GM12878 (cell line): ENCODE measurements at regions not wholly inside any gene's neighbourhood (a gene's known extent, or its start where the extent isn't known, plus 50 kb on each side); places are given as distances from the start of the nearest gene placed in this dataset.

ENCODE experiments used
- ATAC-seq: fragments of 200-7000 bp; cut with Tn5 transposase; 3 replicates; pipeline ENCODE4 v1.9.1; 2020; ENCODE audit warnings: mild to moderate bottlenecking, moderate library complexity
- BruUV-seq: library from RNA; stranded (reverse); fragments of 400-500 nt; replicated peaks from 2 replicates; lab custom pipeline; 2021; lab: Mats Ljungman, UMichigan
- CTCF ChIA-PET: fragments of 300-600 bp; sonication (Branson Sonifier 250); formaldehyde crosslinking; extraction: SDS; loops from one replicate; lab custom pipeline; 2021; ENCODE audit warnings: inconsistent platforms; lab: Yijun Ruan, JAX
- POLR2A ChIA-PET: fragments of 350-600 bp; formaldehyde crosslinking; extraction: SDS; loops from one replicate; lab custom pipeline; 2021; ENCODE audit warnings: inconsistent platforms; lab: Charles Lee
- RAD21 ChIA-PET: fragments of 300-600 bp; sonication (Branson Sonifier 250); formaldehyde crosslinking; loops from one replicate; lab custom pipeline; 2023; ENCODE audit warnings: antibody characterized with exemption; ENCODE audit not compliant: unreplicated experiment; lab: Charles Lee
- SMC1A ChIA-PET: fragments of 300-600 bp; sonication (Branson Sonifier 250); formaldehyde crosslinking; loops from one replicate; lab custom pipeline; 2023; ENCODE audit not compliant: unreplicated experiment, uncharacterized antibody; lab: Charles Lee
- DNase-seq: peaks from one replicate; pipeline ENCODE4 v3.0.0-alpha.2; 2011; ENCODE audit warnings: low read depth, low spot score
- FAIRE-seq: peaks from 3 replicates; lab custom pipeline; 2011; peaks lifted over from hg19 to GRCh38; lab: Jason Lieb, UNC
- H2AFZ ChIP-seq: 2 replicates; pipeline ENCODE4 v1.6.0; 2011; ENCODE audit warnings: low read depth, low read length, control low read depth; ENCODE audit not compliant: control insufficient read depth
- H3K27ac ChIP-seq: 2 replicates; pipeline ENCODE4 v1.5.1; 2011; ENCODE audit warnings: control low read depth; ENCODE audit not compliant: control insufficient read depth, insufficient read depth
- H3K27me3 ChIP-seq, 2 experiments: replicated peaks in 1 of 2; 2 replicates each; pipeline versions ENCODE4 v1.6.0 to v1.6.1; 2011; ENCODE audit warnings: low read length in 1 of 2; ENCODE audit not compliant: control insufficient read depth in 2 of 2, insufficient read depth in 2 of 2
- H3K36me3 ChIP-seq, 2 experiments: 2 replicates each; pipeline ENCODE4 v1.5.1; 2011; ENCODE audit warnings: low read length in 1 of 2; ENCODE audit not compliant: control insufficient read depth in 2 of 2, insufficient read depth in 2 of 2
- H3K4me1 ChIP-seq: 2 replicates; pipeline ENCODE4 v1.6.1; 2011; ENCODE audit warnings: mild to moderate bottlenecking, low read length, moderate library complexity, mixed read lengths; ENCODE audit not compliant: control insufficient read depth, insufficient read depth
- H3K4me2 ChIP-seq: 2 replicates; pipeline ENCODE4 v1.6.0; 2011; ENCODE audit warnings: control low read depth; ENCODE audit not compliant: control insufficient read depth, insufficient read depth
- H3K4me3 ChIP-seq: fragments of 200-600 bp; sonication (generic); 2 replicates; pipeline ENCODE4 v1.5.1; 2016
- H3K79me2 ChIP-seq: 2 replicates; pipeline ENCODE4 v1.6.0; 2011; ENCODE audit warnings: low read length; ENCODE audit not compliant: control insufficient read depth, insufficient read depth
- H3K9ac ChIP-seq: 2 replicates; pipeline ENCODE4 v1.8.0; 2011; ENCODE audit warnings: low read length, control low read depth, mixed read lengths; ENCODE audit not compliant: control insufficient read depth, insufficient read depth
- H3K9me3 ChIP-seq: replicated peaks from 3 replicates; pipeline ENCODE4 v1.5.1; 2011; ENCODE audit warnings: mild to moderate bottlenecking, low read length; ENCODE audit not compliant: control insufficient read depth, insufficient read depth
- H4K20me1 ChIP-seq: 2 replicates; pipeline ENCODE4 v1.6.0; 2011; ENCODE audit not compliant: control insufficient read depth, insufficient read depth
- BCL3 ChIP-seq: IDR thresholded peaks from 2 replicates; pipeline ENCODE4 v1.6.1; 2011; ENCODE audit warnings: borderline replicate concordance, low read depth, mild to moderate bottlenecking, moderate library complexity, low read length; ENCODE audit not compliant: insufficient read depth, poor library complexity, severe bottlenecking
- BRCA1 ChIP-seq: IDR thresholded peaks from 2 replicates; pipeline ENCODE4 v1.6.1; 2011; ENCODE audit warnings: low read depth, low read length, improper control_type of control experiment
- CHD1 ChIP-seq: IDR thresholded peaks from 2 replicates; pipeline ENCODE4 v1.6.1; 2012; ENCODE audit warnings: low read depth, low read length, improper control_type of control experiment
- HDAC6 ChIP-seq: fragments of 200-600 bp; sonication (generic); IDR thresholded peaks from one replicate; pipeline ENCODE4 v1.8.0; 2017; ENCODE audit warnings: antibody characterized with exemption; ENCODE audit not compliant: unreplicated experiment
- JUNB ChIP-seq: IDR thresholded peaks from 2 replicates; pipeline ENCODE4 v1.6.1; 2016; ENCODE audit warnings: antibody characterized with exemption, mild to moderate bottlenecking
- NBN ChIP-seq: fragments of 450-650 bp; IDR thresholded peaks from 2 replicates; pipeline ENCODE4 v1.6.1; 2016
- PML ChIP-seq: IDR thresholded peaks from 2 replicates; pipeline ENCODE4 v1.6.1; 2012; ENCODE audit warnings: low read length, inconsistent platforms
- RB1 ChIP-seq: fragments of 450-650 bp; formaldehyde crosslinking; IDR thresholded peaks from 2 replicates; pipeline ENCODE4 v1.6.1; 2017; ENCODE audit warnings: mild to moderate bottlenecking, borderline replicate concordance
- SREBF2 ChIP-seq: IDR thresholded peaks from 2 replicates; pipeline ENCODE4 v1.6.1; 2012; ENCODE audit warnings: mild to moderate bottlenecking, low read length
- TARDBP ChIP-seq: IDR thresholded peaks from 2 replicates; pipeline ENCODE4 v1.6.1; 2016; ENCODE audit warnings: borderline replicate concordance
- ZNF687 ChIP-seq: fragments of 450-650 bp; IDR thresholded peaks from 2 replicates; pipeline ENCODE4 v1.6.1; 2017; ENCODE audit warnings: mild to moderate bottlenecking, moderate library complexity
- WGBS: methylation state at CpG from one replicate; pipeline ENCODE4 v1.1.6; 2016; ENCODE audit warnings: low lambda C conversion rate; ENCODE audit not compliant: insufficient replicate concordance, insufficient coverage; ENCODE audit errors: missing lambda C conversion rate; 5-methylcytosine and 5-hydroxymethylcytosine counted together
- in situ Hi-C: fragments of 300-500 bp; cut with MboI; formaldehyde crosslinking; loops from 9 replicates; pipeline ENCODE4 v1.14.3; 2018; ENCODE audit warnings: mixed read lengths
- intact Hi-C: fragments of 100-400 bp; cut with micrococcal nuclease; formaldehyde crosslinking; loops from one replicate; pipeline ENCODE4 v1.14.2; 2022; ENCODE audit not compliant: unreplicated experiment
- TF ChIP-seq, protein P1 (sequence below): fragments of 450-650 bp; IDR thresholded peaks from 2 replicates; pipeline ENCODE4 v1.6.1; 2018; ENCODE audit warnings: mild to moderate bottlenecking, low read depth, moderate library complexity; ENCODE audit not compliant: partially characterized antibody

DNA sequence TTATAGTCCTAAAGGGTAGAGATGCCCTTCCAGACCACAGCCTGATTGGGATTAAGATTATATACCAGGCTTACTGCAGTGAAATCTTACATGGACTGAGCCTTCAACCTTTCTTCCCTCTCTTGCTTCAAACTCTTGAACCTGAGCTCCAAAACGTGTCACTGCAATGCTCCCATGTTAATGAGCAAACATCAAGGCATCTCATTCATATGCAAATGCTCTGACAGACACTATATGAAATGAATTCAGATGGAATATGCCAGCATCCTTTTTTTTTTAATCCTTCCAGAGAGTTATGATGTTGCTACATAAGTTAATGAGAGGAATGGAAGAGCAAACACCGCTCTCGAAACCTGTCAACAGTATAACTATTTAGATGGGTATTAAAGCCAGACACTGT lies 611.9 kb upstream of the CDH11 start:
- Histone ChIP-seq H4K20me1 (no peaks in the 10 kb centered on the region), H3K9me3 (no peaks in the 10 kb centered on the region), H3K27me3 (no peaks in the 10 kb centered on the region), H3K9ac (no peak overlapping the region), H3K4me1 (no peaks in the 10 kb centered on the region), H3K4me2 (no peak overlapping the region), H3K36me3 (no peaks in the 10 kb centered on the region), H2AFZ (no peak overlapping the region), H3K4me3 (no peak overlapping the region), H3K79me2 (no peaks in the 10 kb centered on the region), H3K27ac (no peak overlapping the region)
- 28% methylated on average over 3 of the region's 3 CpGs for WGBS
- ChIA-PET CTCF (no interaction called here), POLR2A (no interaction called here), RAD21 (no interaction called here), SMC1A (no interaction called here)
- no TSS peak for BruUV-seq
- FAIRE-seq (no peak), ATAC-seq (no peak), DNase-seq (no peak)
- TF ChIP-seq HDAC6 (no peak), CHD1 (no peak), NBN (no peak), BCL3 (no peak), PML (no peak), TARDBP (no peak), JUNB (no peak), RB1 (no peak), ZNF687 (no peak), BRCA1 (no peak), SREBF2 (no peak)
- TF ChIP-seq, protein P1, sequence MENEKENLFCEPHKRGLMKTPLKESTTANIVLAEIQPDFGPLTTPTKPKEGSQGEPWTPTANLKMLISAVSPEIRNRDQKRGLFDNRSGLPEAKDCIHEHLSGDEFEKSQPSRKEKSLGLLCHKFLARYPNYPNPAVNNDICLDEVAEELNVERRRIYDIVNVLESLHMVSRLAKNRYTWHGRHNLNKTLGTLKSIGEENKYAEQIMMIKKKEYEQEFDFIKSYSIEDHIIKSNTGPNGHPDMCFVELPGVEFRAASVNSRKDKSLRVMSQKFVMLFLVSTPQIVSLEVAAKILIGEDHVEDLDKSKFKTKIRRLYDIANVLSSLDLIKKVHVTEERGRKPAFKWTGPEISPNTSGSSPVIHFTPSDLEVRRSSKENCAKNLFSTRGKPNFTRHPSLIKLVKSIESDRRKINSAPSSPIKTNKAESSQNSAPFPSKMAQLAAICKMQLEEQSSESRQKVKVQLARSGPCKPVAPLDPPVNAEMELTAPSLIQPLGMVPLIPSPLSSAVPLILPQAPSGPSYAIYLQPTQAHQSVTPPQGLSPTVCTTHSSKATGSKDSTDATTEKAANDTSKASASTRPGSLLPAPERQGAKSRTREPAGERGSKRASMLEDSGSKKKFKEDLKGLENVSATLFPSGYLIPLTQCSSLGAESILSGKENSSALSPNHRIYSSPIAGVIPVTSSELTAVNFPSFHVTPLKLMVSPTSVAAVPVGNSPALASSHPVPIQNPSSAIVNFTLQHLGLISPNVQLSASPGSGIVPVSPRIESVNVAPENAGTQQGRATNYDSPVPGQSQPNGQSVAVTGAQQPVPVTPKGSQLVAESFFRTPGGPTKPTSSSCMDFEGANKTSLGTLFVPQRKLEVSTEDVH = no peak
- intact Hi-C loops = no loop called here
- in situ Hi-C loops = no loop called here
